ENCODE measurements at regions not wholly inside any gene's neighbourhood (a gene's known extent, or its start where the extent isn't known, plus 50 kb on each side); places are given as distances from the start of the nearest gene placed in this dataset.
"Not testable (repeated sequence)": the region's sequence is repeated elsewhere in the genome, so short reads cannot be mapped to it uniquely, and the experiment has no call there.

- no peak for TF ChIP-seq CTCF (IDR thresholded peaks at IDR 0.05; ENCODE audit: insufficient read depth, low read depth, low read length)
- no peak for DNase-seq (ENCODE audit: low read depth)
- no peak overlapping the region for H3K4me3 ChIP-seq (ENCODE audit: low read depth, low read length)
Measured at GRCh38 chr3:163708428-163708827, 1369.9 kb downstream of the SI start.

GRCh38 chr3:163707659-163708058, 1370.6 kb downstream of the SI start:
- H3K4me3 ChIP-seq (ENCODE audit: low read depth, low read length), result no peak overlapping the region
- no peak for TF ChIP-seq CTCF (IDR thresholded peaks at IDR 0.05; ENCODE audit: insufficient read depth, low read depth, low read length)
- no peak for DNase-seq (ENCODE audit: low read depth)

GRCh38 chr3:163698221-163698620, 1380.1 kb downstream of the SI start:
- H3K4me3 ChIP-seq (ENCODE audit: low read depth, low read length); DNase-seq (ENCODE audit: low read depth): not testable (repeated sequence)

- TF ChIP-seq CTCF (IDR thresholded peaks at IDR 0.05; ENCODE audit: insufficient read depth, low read depth, low read length), result no peak
- DNase-seq (ENCODE audit: low read depth), result no peak
- no peak overlapping the region for H3K4me3 ChIP-seq (ENCODE audit: low read depth, low read length)
Measured at GRCh38 chr3:163692494-163692893, 1385.8 kb downstream of the SI start.

- TF ChIP-seq CTCF (IDR thresholded peaks at IDR 0.05; ENCODE audit: insufficient read depth, low read depth, low read length), result no peak
- DNase-seq (ENCODE audit: low read depth), result no peak
- H3K4me3 ChIP-seq (ENCODE audit: low read depth, low read length), result no peak overlapping the region
Measured at GRCh38 chr3:163684651-163685050, 1393.6 kb downstream of the SI start.

GRCh38 chr3:163672954-163673353, 1405.3 kb downstream of the SI start:
- no peak for DNase-seq (ENCODE audit: low read depth)
- no peak overlapping the region for H3K4me3 ChIP-seq (ENCODE audit: low read depth, low read length)
- TF ChIP-seq CTCF (IDR thresholded peaks at IDR 0.05; ENCODE audit: insufficient read depth, low read depth, low read length), result no peak

GRCh38 chr3:163671201-163671600, 1407.1 kb downstream of the SI start:
- DNase-seq (ENCODE audit: low read depth), result no peak
- no peak overlapping the region for H3K4me3 ChIP-seq (ENCODE audit: low read depth, low read length)
- TF ChIP-seq CTCF (IDR thresholded peaks at IDR 0.05; ENCODE audit: insufficient read depth, low read depth, low read length), result no peak
